HG02798 (cell line): ENCODE measurements at regions not wholly inside any gene's neighbourhood (a gene's known extent, or its start where the extent isn't known, plus 50 kb on each side); places are given as distances from the start of the nearest gene placed in this dataset.
"Not testable (repeated sequence)": the region's sequence is repeated elsewhere in the genome, so short reads cannot be mapped to it uniquely, and the experiment has no call there.

Experiments used
- ATAC-seq: cut with Tn5 transposase; IDR thresholded peaks from one replicate; pipeline ENCODE4 v1.9.1; 2021; ENCODE audit warnings: mild to moderate bottlenecking; ENCODE audit not compliant: unreplicated experiment, poor library complexity

DNA sequence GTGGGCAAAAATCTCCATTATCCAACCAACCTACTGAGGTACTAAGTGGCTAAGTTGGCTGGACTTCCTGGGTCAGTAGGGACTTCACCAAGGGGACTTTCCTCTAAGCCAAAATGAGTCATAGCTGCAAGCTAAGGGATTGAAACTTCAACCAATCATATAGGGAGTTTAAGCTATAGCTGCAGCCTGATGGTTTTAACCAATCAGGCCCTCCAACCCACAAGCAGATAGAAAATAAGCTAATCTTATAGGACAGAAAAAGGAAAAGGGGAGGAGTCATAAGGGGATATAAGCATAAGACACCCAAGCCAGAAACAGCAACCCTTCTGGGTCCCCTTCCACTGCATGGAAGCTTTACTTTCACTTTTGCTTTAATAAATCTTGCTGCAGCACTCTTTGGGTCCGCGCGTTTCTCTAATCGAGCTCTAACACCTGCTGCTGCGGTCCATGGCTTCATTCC is 444.9 kb upstream of the NECTIN3 start:
- ATAC-seq, result not testable (repeated sequence)

DNA sequence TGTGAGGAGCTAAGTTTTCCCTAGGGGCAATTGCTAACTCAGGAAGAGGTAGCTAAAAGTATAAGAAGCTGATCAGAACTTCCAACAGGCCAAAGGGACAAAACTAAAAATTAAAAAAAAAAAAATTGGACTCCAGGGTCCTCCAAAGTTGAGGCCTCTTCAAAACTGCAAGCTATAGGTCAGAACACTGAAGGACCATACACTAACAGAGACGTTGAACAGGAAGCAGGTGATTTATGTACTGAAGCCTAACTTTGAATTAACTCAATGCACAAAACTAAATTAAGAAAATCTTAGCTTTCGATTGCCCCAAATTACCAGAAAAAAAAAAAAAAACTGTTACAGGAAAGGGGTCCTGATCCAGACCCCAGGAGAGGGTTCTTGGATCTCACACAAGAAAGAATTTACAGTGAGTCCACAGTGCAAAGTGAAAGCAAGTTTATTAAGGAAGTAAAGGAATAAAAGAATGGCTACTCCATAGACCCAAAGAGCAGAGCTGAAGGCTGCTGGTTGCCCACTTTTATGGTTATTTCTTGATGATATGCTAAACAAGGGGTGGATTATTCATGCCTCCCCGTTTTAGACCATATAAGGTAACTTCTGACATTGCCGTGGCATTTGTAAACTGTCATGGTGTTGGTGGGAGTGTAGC is 442.8 kb upstream of the NECTIN3 start:
- no peak for ATAC-seq

DNA sequence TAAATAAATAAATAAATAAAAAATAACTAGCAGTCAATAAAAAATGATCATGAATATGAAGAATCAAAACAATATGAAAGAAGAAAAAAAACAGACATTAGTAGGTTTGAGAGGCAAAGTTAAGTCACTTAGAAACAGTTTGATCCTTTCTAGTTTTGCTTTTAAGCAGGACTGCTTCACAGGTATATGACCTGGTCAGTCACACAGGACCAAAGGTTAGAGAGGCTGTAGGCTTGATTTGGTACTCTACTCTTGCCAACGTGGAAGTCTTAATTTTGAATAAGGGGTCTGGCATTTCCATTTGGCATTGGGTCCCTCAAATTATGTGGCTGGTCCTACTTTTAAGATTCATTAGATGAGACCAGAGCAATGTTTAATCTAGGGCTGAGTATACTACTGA is 441.7 kb upstream of the NECTIN3 start:
- no peak for ATAC-seq

DNA sequence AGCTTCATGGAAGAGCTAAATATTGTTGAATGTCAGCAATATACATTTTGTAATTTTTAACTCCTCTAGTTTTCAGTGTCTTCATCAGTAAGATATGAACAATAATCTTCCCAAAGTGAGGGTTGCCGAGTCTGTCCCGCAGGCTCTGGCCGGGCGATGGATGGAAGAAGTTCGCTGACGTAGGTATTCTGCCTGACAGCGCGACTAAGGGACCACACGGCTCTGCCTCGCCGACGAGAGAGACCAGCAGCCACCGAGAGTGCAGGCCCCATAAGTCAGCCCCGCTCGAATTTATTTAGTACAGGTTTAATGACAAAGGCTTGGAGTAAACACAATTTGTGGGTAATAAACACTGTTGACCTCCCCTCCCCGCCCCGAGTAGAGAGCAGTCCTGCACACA is 427.4 kb upstream of the NECTIN3 start:
- ATAC-seq, result no peak

DNA sequence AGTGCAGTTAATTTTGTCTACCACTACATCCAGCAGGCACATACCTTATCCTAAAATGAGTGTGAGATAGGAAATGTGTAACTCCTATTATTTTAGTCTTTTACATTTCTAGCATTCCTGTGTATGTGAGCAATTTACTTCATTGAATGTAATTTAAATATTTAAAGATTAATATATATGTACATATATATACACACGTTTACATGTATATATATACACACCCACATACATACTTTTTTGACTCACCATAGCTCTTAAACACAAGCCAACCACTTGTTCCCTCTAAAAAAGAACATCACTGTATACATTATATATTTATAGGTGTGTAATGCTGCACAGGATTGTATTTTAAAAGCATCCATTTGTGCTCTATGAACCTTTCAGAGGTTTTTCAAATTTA is 425.6 kb upstream of the NECTIN3 start:
- ATAC-seq, result no peak

DNA sequence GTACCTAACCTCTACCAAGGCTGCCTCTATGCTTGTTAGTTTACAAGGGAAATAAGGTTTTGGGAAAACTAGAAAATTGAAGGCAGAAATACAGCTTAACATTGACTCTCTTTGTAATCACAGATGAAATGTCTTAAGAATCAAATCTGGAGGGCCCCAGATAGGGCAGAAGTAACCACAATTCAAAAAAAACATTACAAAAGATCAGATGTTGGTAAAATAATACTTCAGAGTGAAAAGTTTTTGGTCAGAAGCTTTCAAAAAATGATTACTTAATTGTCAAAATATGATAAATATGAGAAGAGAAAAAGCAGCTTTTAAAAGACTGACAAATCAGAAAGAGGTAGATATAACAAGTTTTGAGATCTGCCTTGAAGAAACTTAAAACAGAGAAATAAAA is 425.1 kb upstream of the NECTIN3 start:
- no peak for ATAC-seq

DNA sequence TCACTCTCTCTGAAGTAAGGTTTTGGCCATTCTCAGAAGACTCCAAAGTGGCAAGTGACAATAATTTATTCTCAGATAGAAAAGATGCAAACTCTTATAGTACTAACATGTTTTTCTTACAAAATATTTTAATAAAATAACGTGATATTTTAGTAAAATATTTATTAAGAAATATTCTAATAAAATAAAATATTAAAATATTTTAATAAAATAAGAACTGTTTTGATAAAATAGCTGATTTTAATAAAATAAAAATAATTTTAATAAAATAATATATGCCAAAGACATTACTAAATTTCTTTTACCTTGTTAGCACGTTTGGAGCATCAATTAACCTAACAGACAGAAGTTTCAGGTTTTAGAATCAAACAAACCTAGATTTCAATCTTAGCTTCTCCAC is 424.0 kb upstream of the NECTIN3 start:
- no peak for ATAC-seq

DNA sequence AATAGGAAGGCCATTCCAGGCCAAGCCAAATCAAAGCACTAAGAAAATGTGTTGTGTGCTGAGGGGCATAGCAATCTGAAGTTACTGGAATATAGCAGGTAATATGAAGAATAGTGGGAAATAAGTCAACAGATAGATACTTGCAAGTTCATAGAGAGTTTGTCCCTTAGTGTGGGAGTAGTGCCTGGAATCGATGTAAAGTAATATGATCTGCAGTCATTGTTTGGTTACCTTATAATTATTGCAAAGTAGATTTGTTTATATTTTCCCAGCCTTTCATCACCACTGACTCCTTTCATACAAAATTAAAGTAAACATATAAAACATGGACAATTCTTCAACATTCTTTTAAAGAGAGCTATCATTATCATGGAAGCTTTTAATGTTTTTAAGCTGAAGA is 420.9 kb upstream of the NECTIN3 start:
- ATAC-seq, result no peak

DNA sequence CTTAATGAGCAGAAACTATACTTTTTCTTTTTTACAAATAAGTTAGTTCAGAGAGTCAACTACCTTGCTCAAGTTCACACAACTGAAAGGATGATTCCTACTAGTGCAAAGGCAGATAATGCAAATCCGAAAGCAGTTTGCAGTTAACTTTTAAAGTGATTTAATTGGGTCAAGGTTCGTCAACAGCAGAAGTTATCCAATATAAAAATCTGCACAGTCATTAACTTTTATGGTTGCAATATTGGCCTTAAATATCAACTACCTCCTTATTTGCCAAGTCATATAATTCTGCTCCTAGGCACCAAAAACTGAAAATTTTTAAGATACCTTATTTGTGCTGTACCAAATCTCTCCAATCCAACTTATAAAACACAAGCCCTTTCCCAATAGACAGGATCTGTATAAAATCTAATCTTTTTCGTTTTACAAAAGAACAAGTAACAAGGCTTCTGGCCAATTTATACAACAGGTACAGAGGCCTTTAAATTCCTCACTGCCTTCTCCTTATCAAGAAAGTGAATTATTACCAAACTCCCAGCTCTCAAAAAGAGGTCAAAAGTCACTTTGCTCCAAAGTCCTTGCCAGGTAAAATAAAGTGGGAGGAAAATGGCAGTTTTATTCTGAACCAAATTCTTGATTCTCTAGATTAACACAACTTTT is 416.6 kb upstream of the NECTIN3 start:
- ATAC-seq, result no peak

DNA sequence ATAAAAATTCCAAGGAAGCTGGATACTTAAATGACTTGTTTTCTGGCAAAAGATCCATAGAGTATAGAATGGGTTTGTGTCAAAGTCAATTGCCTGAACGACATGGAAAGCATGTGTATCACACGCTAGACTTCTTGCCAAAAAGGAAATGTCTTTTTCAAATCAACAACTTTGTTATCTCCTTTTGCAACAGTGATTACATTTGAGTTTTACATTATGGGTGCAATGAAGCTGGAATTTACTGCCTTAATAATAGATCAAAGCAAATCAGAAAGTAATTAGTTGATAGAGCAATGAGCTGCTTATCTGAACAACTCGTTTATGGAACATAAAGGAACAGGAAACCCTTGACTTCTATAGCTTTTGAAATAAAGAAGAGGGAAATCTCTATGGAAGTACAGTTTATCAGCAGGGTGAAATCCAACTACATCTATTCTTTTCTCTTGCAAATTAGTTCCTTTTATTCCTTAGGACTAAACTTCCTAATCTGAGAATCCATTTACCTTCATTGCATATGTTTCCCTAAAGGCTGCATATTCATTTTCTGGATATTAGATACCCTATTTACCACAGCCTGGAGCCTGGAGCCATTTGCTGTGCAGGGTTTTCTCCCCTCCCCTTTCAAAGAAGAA is 415.1 kb upstream of the NECTIN3 start:
- ATAC-seq, result no peak

DNA sequence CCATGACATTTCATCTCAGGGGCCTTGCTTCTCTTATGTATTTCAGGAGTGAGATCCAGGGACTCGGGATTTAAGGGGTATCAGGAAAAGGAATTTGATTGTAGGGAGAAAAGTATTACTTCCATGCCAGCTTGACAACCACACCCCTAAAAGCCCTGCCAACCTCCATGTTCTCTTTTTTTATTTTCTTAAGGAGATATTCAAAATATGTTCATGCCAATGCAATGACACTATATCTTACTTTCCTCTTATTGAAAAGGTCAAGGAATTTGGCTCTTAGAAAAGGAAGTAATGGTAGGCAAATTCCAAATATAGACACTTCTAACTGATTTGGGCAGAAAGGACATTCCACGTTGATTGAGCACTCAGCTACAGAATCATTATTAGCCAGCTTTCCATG is 407.5 kb upstream of the NECTIN3 start:
- ATAC-seq, result no peak

DNA sequence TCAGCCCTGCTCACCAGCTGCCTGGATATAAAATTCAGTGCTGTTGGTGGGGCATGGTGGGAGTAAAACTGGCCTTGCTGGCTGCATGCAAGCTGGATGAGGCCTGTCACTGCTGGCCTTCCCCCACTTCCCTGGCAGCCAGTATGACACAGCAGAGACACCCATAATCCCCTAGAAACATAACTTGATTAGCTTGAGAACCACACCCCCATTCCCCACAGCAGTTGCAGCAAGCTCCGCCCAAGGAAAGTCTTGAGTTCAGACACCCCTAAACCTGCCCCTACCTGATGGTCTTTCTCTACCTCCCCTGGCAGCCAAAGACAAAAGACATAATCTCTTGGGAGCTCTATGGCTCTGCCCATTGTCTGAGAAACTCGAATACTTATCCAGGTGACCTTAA is 405.1 kb upstream of the NECTIN3 start:
- ATAC-seq, result no peak

DNA sequence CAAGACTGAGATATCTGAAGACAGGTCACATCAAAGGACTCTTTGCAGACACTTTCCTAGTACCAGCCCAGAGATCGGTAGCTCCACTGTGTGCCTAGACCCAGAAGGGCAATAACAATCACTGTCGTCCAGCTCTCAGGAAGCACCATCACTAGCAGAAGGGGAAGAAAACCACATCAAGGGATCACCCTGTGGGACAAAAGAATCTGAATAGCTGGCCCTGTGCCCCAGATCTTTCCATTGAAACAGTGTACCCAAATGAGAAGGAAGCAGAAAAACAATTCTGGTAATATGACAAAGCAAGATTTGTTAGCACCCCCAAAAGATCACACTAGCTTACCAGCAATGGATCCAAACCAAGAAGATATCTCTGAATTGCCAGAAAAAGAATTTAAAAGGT is 404.4 kb upstream of the NECTIN3 start:
- no peak for ATAC-seq

DNA sequence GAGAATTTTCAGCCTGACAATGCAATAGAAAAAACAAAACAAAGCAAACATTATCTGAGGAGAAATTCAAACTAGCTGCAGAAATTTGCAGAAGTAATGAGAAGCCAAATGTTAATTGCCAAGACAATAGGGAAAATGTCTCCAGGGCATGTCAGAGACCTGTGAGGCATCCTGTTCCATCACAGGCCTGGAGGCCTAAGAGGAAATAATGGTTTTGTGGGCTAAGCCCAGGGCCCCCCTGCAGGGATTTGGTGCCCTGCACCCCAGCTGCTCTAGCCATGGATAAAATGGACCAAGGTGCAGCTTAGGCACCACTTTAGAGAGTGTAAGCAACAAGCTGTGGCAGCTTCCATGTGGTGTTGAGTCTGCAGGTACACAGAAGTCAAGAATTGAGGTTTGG is 401.2 kb upstream of the NECTIN3 start:
- no peak for ATAC-seq

DNA sequence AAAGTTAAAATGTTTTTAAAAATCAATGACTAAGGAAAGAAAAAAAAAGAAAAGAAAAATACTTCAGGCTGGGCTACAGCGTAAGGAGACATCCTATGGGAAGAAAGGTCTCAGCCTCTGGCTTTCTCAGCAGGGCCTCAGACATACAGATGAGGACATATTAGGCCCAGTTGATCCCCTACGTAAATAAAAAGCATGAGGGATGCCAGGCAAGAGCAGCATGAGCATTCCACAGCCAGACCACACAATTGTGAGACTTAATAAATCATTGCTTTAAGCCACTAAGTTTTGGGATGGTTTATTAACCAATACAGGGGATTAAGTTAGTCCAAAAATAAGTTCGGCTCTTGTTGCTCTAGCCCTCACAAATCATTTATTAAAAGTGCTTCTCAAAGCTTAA is 394.1 kb upstream of the NECTIN3 start:
- ATAC-seq, result no peak

DNA sequence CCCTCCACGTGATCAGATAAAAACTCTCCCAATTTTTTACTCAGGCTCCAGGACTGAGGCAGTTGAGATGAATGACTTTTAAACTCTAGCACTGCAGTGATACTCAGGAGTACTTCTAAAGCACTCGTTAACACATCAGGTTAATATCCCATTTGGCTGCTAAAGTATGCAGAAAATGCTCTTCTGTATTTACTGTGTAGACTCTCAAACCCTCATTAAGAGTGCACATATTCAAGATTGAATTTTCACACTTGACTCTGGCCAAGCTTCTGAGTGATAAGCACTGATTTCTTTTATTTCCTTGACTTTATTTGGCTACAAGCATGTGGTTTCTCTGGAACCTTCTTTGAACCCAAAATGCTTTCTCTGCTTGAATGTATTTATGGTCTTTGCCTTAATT is 392.3 kb upstream of the NECTIN3 start:
- no peak for ATAC-seq

DNA sequence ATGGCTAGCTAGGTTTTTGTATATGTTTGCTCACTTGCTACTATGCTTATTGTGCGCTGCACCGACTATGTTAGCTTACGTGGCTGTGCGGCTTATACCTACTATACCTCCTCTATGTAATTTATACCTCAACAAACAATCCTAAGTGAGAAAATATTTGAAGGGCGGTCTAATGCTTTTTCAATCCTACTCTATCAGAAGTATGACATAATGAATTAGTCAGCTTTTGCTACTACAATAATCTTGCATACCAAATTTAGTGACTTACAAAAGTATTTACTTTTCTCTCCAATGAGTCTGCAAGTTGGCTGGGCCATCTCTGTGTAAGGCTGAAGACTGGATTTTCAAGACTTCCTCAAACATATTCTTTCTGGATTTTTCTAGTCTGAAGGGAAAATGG is 391.2 kb upstream of the NECTIN3 start:
- ATAC-seq, result no peak

DNA sequence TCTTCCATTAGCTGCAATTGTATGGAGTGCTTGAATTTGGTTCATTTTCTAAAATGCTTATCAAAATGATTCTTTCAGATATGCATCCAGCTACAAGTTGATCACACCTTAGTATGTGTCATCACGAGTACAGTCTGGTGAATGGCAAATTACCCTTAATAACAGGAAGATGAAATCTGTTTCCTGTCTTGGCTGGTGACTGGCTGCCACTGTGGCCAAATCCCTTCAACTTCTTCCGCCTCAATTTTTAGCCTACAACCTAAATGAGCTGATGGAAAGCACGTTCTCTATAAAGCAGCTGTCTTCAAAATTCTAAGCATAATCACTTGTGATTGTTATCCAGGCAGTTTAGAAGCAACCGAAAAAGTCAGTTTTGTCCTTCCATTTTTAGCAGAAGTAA is 387.1 kb upstream of the NECTIN3 start:
- no peak for ATAC-seq

DNA sequence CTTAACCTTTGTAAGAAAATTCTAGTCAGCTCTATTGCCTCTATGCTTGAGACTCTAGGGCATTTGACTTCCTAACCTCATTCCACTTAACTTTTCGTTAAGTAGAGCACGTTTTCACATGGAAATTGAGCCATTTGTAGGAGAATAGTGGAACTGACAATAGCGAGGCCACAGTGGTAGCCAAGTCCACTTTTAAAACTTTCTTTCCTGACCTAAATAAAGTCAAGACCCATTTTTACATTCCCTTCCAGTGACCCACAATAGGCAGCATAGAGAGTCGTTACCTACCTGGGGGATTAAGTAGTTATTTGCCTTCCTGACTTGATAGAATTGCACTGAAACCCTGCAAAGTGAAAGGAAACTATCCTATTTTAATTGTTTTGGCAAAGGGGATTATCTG is 386.0 kb upstream of the NECTIN3 start:
- ATAC-seq, result no peak

DNA sequence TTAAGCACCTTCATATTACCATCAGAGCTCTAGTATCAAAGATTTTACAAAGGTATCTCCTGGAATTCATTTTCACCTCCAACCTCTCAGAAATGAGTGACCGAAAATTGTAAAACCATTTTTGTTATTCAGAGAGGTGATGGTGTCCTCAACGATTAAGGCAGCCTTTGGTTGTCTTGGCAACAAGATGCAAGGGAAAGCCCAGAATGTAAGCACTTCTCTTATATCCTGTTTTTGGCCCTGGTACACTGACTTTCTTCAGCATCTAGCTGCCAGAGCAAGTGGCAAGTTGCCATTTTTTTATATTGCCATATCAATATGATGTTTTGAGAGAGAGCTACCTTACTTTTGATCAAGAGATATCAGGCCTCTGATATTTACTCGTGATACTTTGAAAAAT is 384.9 kb upstream of the NECTIN3 start:
- no peak for ATAC-seq

DNA sequence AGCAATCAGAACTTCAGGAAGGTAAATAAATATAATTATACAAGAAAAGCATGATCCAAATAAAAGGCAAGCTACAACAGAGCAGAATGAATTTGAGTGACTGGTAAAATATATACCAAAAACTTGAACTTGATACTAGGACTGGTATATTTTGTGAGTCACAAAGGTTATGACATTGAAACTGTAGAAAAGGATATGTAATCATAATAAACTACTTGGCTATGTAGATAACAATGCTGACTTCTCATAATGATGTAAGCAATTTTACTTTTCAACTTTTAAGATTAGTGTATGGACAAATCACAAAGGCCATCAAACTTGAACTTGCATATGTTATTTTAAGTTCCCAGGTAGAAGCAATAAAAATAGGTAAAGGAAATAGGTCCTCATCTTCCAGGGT is 384.5 kb upstream of the NECTIN3 start:
- no peak for ATAC-seq

DNA sequence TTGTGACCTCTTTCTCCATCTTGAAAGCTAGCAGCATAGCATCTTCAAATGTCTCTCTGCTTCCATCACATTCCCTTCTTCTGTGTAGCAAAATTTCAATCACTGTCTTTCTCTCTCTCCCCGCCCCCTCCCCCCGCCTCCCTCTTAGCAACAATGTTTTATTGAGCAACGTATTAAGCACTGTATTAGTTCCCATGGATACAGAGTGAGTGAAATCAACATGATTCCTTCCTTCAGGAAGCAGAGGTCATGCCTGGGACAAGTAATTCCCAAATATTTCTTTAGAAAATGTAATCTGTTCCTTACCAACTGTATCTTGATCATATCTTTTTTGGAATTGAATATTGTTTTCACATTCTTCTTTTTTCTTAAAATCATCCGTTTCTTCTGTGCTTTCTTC is 373.7 kb upstream of the NECTIN3 start:
- ATAC-seq, result no peak
